H1 (cell line): ENCODE measurements at regions not wholly inside any gene's neighbourhood (a gene's known extent, or its start where the extent isn't known, plus 50 kb on each side); places are given as distances from the start of the nearest gene placed in this dataset.

ENCODE experiments used
- CTCF ChIA-PET: fragments of 300-600 bp; sonication (Branson Sonifier 250); formaldehyde crosslinking; loops from one replicate; lab custom pipeline; 2021; ENCODE audit not compliant: partially characterized antibody; lab: Charles Lee
- POLR2A ChIA-PET: fragments of 300-600 bp; sonication (Branson Sonifier 250); formaldehyde crosslinking; loops from one replicate; lab custom pipeline; 2021; ENCODE audit warnings: inconsistent platforms; ENCODE audit not compliant: partially characterized antibody; lab: Charles Lee
- DNase-seq, 2 experiments: peaks; one replicate each; pipeline versions ENCODE4 v3.0.0 to v3.0.0-alpha.2; 2010 to 2022; ENCODE audit warnings: low spot score in 2 of 2, low read depth in 1 of 2, mixed read lengths in 1 of 2
- FAIRE-seq: peaks from 2 replicates; lab custom pipeline; 2011; peaks lifted over from hg19 to GRCh38; lab: Jason Lieb, UNC
- H2AFZ ChIP-seq: 2 replicates; pipeline ENCODE4 v1.8.1; 2012; ENCODE audit warnings: low read length, inconsistent platforms
- H2AK5ac ChIP-seq: 2 replicates; pipeline ENCODE4 v1.6.1; 2013; ENCODE audit warnings: low read depth, low read length
- H2BK120ac ChIP-seq: replicated peaks from 2 replicates; pipeline ENCODE3; 2013; ENCODE audit warnings: low read depth, low read length, inconsistent platforms
- H2BK12ac ChIP-seq: 2 replicates; pipeline ENCODE4 v1.6.1; 2013; ENCODE audit warnings: low read depth, low read length
- H2BK15ac ChIP-seq: 2 replicates; pipeline ENCODE4 v1.6.1; 2013; ENCODE audit warnings: low read length
- H2BK20ac ChIP-seq: 2 replicates; pipeline ENCODE4 v1.6.1; 2013; ENCODE audit warnings: low read length
- H2BK5ac ChIP-seq: 2 replicates; pipeline ENCODE4 v1.6.1; 2013; ENCODE audit warnings: low read depth, low read length
- H3K14ac ChIP-seq: 2 replicates; pipeline ENCODE4 v1.6.1; 2013; ENCODE audit warnings: inconsistent platforms; ENCODE audit not compliant: insufficient read length
- H3K18ac ChIP-seq: 2 replicates; pipeline ENCODE4 v1.6.1; 2013; ENCODE audit warnings: low read length; ENCODE audit errors: extremely low read depth
- H3K23ac ChIP-seq: 2 replicates; pipeline ENCODE4 v1.6.1; 2013; ENCODE audit warnings: inconsistent platforms; ENCODE audit not compliant: insufficient read length
- H3K23me2 ChIP-seq: 2 replicates; pipeline ENCODE4 v1.6.1; 2013; ENCODE audit warnings: low read depth, low read length
- H3K27ac ChIP-seq: 2 replicates; pipeline ENCODE4 v1.6.1; 2011; ENCODE audit warnings: low read depth, low read length, inconsistent platforms
- H3K27me3 ChIP-seq, 4 experiments: replicated peaks in 1 of 4; 1 replicate in 1 of 4; 2 replicates in 3 of 4; pipeline versions ENCODE4 v1.6.1 to v1.8.1; 2011 to 2013; ENCODE audit warnings: low read length in 3 of 4, mild to moderate bottlenecking in 3 of 4, inconsistent platforms in 2 of 4, mixed read lengths in 2 of 4, moderate library complexity in 1 of 4; ENCODE audit not compliant: control insufficient read depth in 3 of 4, insufficient read depth in 3 of 4; ENCODE audit errors: extremely low read depth in 1 of 4
- H3K36me3 ChIP-seq, 4 experiments: 2 replicates each; pipeline versions ENCODE4 v1.6.1 to v1.8.1; 2011 to 2013; ENCODE audit warnings: mild to moderate bottlenecking in 4 of 4, low read length in 3 of 4, moderate library complexity in 2 of 4, control low read depth in 1 of 4, inconsistent platforms in 1 of 4; ENCODE audit not compliant: insufficient read depth in 4 of 4, control insufficient read depth in 2 of 4
- H3K4ac ChIP-seq: replicated peaks from 2 replicates; pipeline ENCODE3; 2013; ENCODE audit warnings: low read length, low read depth, mixed read lengths, inconsistent platforms; ENCODE audit not compliant: insufficient read length
- H3K4me1 ChIP-seq, 4 experiments: replicated peaks in 1 of 4; 1 replicate in 1 of 4; 2 replicates in 3 of 4; pipeline versions ENCODE4 v1.6.1 to v1.8.1; 2011 to 2013; ENCODE audit warnings: low read length in 3 of 4, inconsistent platforms in 2 of 4, mixed read lengths in 1 of 4; ENCODE audit not compliant: insufficient read depth in 4 of 4, control insufficient read depth in 3 of 4
- H3K4me2 ChIP-seq, 2 experiments: 2 replicates each; pipeline versions ENCODE4 v1.6.1 to v1.8.1; 2011 to 2013; ENCODE audit warnings: low read depth in 2 of 2, low read length in 2 of 2, control low read depth in 1 of 2, inconsistent platforms in 1 of 2, mild to moderate bottlenecking in 1 of 2; ENCODE audit not compliant: insufficient read depth in 1 of 2
- H3K4me3 ChIP-seq, 4 experiments: fragments of 200-600, 300-600 bp in 1 of 4; sonication (generic), shearing (Covaris generic), sonication (Bioruptor Twin) in 1 of 4; 2 replicates each; pipeline versions ENCODE4 v1.5.1 to v1.8.1; 2011 to 2016; ENCODE audit warnings: low read length in 4 of 4, low read depth in 3 of 4, control low read depth in 2 of 4, inconsistent platforms in 2 of 4, mild to moderate bottlenecking in 2 of 4, mixed read lengths in 1 of 4, moderate library complexity in 1 of 4; ENCODE audit not compliant: insufficient read depth in 2 of 4; ENCODE audit errors: extremely low read depth in 1 of 4
- H3K56ac ChIP-seq: replicated peaks from 2 replicates; pipeline ENCODE3; 2013; ENCODE audit warnings: low read depth, mild to moderate bottlenecking, mixed read lengths, low read length, inconsistent platforms; ENCODE audit not compliant: insufficient read length
- H3K79me1 ChIP-seq: 2 replicates; pipeline ENCODE4 v1.6.1; 2013; ENCODE audit warnings: low read depth, low read length, control low read depth
- H3K79me2 ChIP-seq, 2 experiments: 2 replicates each; pipeline versions ENCODE4 v1.6.1 to v1.8.1; 2012 to 2013; ENCODE audit warnings: low read length in 2 of 2, mild to moderate bottlenecking in 2 of 2, inconsistent platforms in 1 of 2; ENCODE audit not compliant: insufficient read depth in 2 of 2, control insufficient read depth in 1 of 2
- H3K9ac ChIP-seq, 4 experiments: replicated peaks in 1 of 4; 1 replicate in 1 of 4; 2 replicates in 3 of 4; pipeline versions ENCODE4 v1.6.1 to v1.8.1; 2011 to 2013; ENCODE audit warnings: low read depth in 3 of 4, low read length in 3 of 4, control low read depth in 2 of 4, mild to moderate bottlenecking in 2 of 4, moderate library complexity in 2 of 4, inconsistent platforms in 1 of 4; ENCODE audit errors: extremely low read depth in 1 of 4
- H3K9me3 ChIP-seq, 2 experiments: 2 replicates each; pipeline versions ENCODE4 v1.6.1 to v1.8.1; 2012 to 2013; ENCODE audit warnings: mild to moderate bottlenecking in 2 of 2, moderate library complexity in 2 of 2, control low read depth in 1 of 2, inconsistent platforms in 1 of 2, low read depth in 1 of 2, low read length in 1 of 2, mixed read lengths in 1 of 2; ENCODE audit not compliant: insufficient read depth in 2 of 2
- H4K20me1 ChIP-seq, 2 experiments: replicated peaks in 1 of 2; 2 replicates each; pipeline versions ENCODE3 to v1.8.1; 2011 to 2013; ENCODE audit warnings: inconsistent platforms in 2 of 2, low read length in 2 of 2, mild to moderate bottlenecking in 1 of 2; ENCODE audit not compliant: insufficient read depth in 2 of 2, control insufficient read depth in 1 of 2
- H4K5ac ChIP-seq: 2 replicates; pipeline ENCODE4 v1.6.1; 2013; ENCODE audit warnings: low read length, low read depth, mixed read lengths, inconsistent platforms; ENCODE audit not compliant: insufficient read length
- H4K8ac ChIP-seq: 2 replicates; pipeline ENCODE4 v1.8.0; 2013; ENCODE audit warnings: mild to moderate bottlenecking, moderate library complexity, low read length, inconsistent platforms; ENCODE audit not compliant: insufficient read depth; ENCODE audit errors: extremely low read depth
- H4K91ac ChIP-seq: replicated peaks from 2 replicates; pipeline ENCODE3; 2013; ENCODE audit warnings: low read length, mixed read lengths, inconsistent platforms; ENCODE audit not compliant: insufficient read length
- CHD2 ChIP-seq: IDR thresholded peaks from 2 replicates; pipeline ENCODE4 v1.6.1; 2012; ENCODE audit warnings: low read length, improper control_type of control experiment
- CREB1 ChIP-seq: IDR thresholded peaks from 2 replicates; pipeline ENCODE4 v1.6.1; 2012; ENCODE audit warnings: inconsistent platforms
- KDM1A ChIP-seq: fragments of 200-600, 300-600 bp; sonication (generic); IDR thresholded peaks from 2 replicates; pipeline ENCODE4 v1.7.1; 2016; ENCODE audit warnings: mild to moderate bottlenecking, low read length, borderline replicate concordance
- MAFK ChIP-seq: IDR thresholded peaks from 2 replicates; pipeline ENCODE4 v1.6.1; 2012; ENCODE audit warnings: low read depth, mild to moderate bottlenecking, improper control_type of control experiment, low read length
- SIN3A ChIP-seq, 2 experiments: IDR thresholded peaks in 1 of 2; conservative IDR thresholded peaks in 1 of 2; 2 replicates each; pipeline ENCODE4 v1.6.1; 2011 to 2012; ENCODE audit warnings: low read length in 2 of 2, improper control_type of control experiment in 1 of 2, low read depth in 1 of 2, mild to moderate bottlenecking in 1 of 2
- SP4 ChIP-seq: IDR thresholded peaks from 2 replicates; pipeline ENCODE4 v1.6.1; 2012; ENCODE audit warnings: low read length, inconsistent platforms
- WGBS, 2 experiments: shearing (Covaris generic) in 1 of 2; methylation state at CpG; one replicate each; pipeline versions ENCODE4 v1.1.6 to v1.1.7; 2013 to 2015; ENCODE audit warnings: low lambda C conversion rate in 2 of 2, mixed read lengths in 2 of 2, inconsistent platforms in 1 of 2, low coverage in 1 of 2, missing lambda C conversion rate in 1 of 2; ENCODE audit not compliant: insufficient replicate concordance in 2 of 2, insufficient coverage in 1 of 2, insufficient read length in 1 of 2; ENCODE audit errors: extremely low coverage in 1 of 2, missing lambda C conversion rate in 1 of 2; 5-methylcytosine and 5-hydroxymethylcytosine counted together

GRCh38 chr10:28935061-28935460, 257.7 kb downstream of the BAMBI start:
- Histone ChIP-seq H3K4me1 (no peaks in the 10 kb centered on the region), H2AK5ac (no peak overlapping the region), H3K9me3 (peaks cover 8 to 13% of the 10 kb centered on the region in 2 experiments; a peak in 2 of 4 replicates), H3K56ac (no peak overlapping the region), H3K27ac (no peak overlapping the region), H3K4me2 (no peak overlapping the region), H4K8ac (no peak overlapping the region), H2BK20ac (no peak overlapping the region), H2BK12ac (no peak overlapping the region), H3K4ac (no peak overlapping the region), H4K91ac (no peak overlapping the region), H2BK120ac (no peak overlapping the region), H3K36me3 (no peaks in the 10 kb centered on the region), H3K79me2 (no peaks in the 10 kb centered on the region), H3K4me3 (no peak overlapping the region), H4K20me1 (no peaks in the 10 kb centered on the region), H3K23me2 (no peaks in the 10 kb centered on the region), H3K9ac (no peak overlapping the region), H2BK5ac (no peak overlapping the region), H3K18ac (no peak overlapping the region), H2AFZ (no peak overlapping the region), H2BK15ac (no peak overlapping the region), H3K14ac (no peak overlapping the region), H3K27me3 (no peaks in the 10 kb centered on the region; a peak in 1 of 7 replicates), H3K79me1 (no peaks in the 10 kb centered on the region), H3K23ac (no peak overlapping the region), H4K5ac (no peak overlapping the region)
- WGBS, 2 experiments, result 94% methylated on average over 2 of the region's 2 CpGs; no CpG with 5 or more reads in 1 of the 2 experiments
- ChIA-PET POLR2A (no interaction called here), CTCF (no interaction called here)
- FAIRE-seq (no peak), DNase-seq (no peak)
- no peak for TF ChIP-seq SIN3A (conservative IDR thresholded peaks at IDR 0.05 in 1 of 2, IDR thresholded peaks at IDR 0.05 in 1 of 2; ENCODE audit: low read depth in 1 of 2, low read length in 2 of 2)
- TF ChIP-seq MAFK, result no peak
- no peak for TF ChIP-seq SP4
- no peak for TF ChIP-seq CHD2
- TF ChIP-seq CREB1, result no peak
- TF ChIP-seq KDM1A, result no peak
